Heart left ventricle (tissue), 13 donors: ENCODE measurements at regions not wholly inside any gene's neighbourhood (a gene's known extent, or its start where the extent isn't known, plus 50 kb on each side); places are given as distances from the start of the nearest gene placed in this dataset.

Experiments
- CTCF ChIP-seq, 12 donors: fragments of 200-600 bp; sonication (generic) in 4 of 12; IDR thresholded peaks; one replicate each; pipeline versions ENCODE4 v1.5.0 to v1.8.0; 2018 to 2022; ENCODE audit warnings: antibody characterized with exemption in 12 of 12, mild to moderate bottlenecking in 5 of 12
- POLR2A ChIP-seq, 2 donors: fragments of 450-650 bp; IDR thresholded peaks; one replicate each; pipeline ENCODE4 v1.6.1; 2017; ENCODE audit warnings: antibody characterized with exemption in 2 of 2, mild to moderate bottlenecking in 2 of 2, moderate library complexity in 2 of 2
- donor health status: ischemic (EF 13 %, LVEDD 7.1; RV severe dilation, severe dysfunction).
- donor health status: DM: no; HTN: yes; CAD: no.
- donor health status: DM: no; HTN: no; CAD: no.
- donor health status: ischemic (EF 25% LVEDD 6.9; RV normal size, moderate dysfunction).
- donor health status: ischemic (EF 25% LVEDD 5.7; RV mildly dilated, moderate dysfunction).
- donor health status: ischemic (EF 35%, LVEDD 5.7; RV mildly dilated, moderate dysfunction).
- donor health status: nonischemic (EF 11% LVEDD 7.7; RV severe dilation, severe dysfunction).
- donor health status: DM: yes; HTN: yes; CAD: no.
- donor health status: PGD.
- donor health status: ischemic (EF 29% LVEDD 5.4; RV normal size, mild dysfunction).
- donor health status: nonischemic (EF 23%, LVEDD 6.1; RV moderate dilation, normal function).

GRCh38 chr3:72017311-72017710 is 232.4 kb upstream of the PROK2 start:
- TF ChIP-seq CTCF (IDR thresholded peaks at IDR 0.05) = no peak
- no peak for TF ChIP-seq POLR2A (IDR thresholded peaks at IDR 0.05)
